CD1c-positive myeloid dendritic cell (primary cell): ENCODE measurements at regions not wholly inside any gene's neighbourhood (a gene's known extent, or its start where the extent isn't known, plus 50 kb on each side); places are given as distances from the start of the nearest gene placed in this dataset.
"Not testable (repeated sequence)": the region's sequence is repeated elsewhere in the genome, so short reads cannot be mapped to it uniquely, and the experiment has no call there.

Source experiments
- DNase-seq: peaks from one replicate; pipeline ENCODE4 v3.0.0-alpha.2; 2016; ENCODE audit errors: extremely low spot score

- DNase-seq = no peak
These were observed 501.0 kb upstream of the EDIL3 start for GRCh38 chr5:84885485-84886258.

- no peak for DNase-seq
These were observed 497.1 kb upstream of the EDIL3 start for GRCh38 chr5:84881737-84882136.

- no peak for DNase-seq
These were observed 489.5 kb upstream of the EDIL3 start for GRCh38 chr5:84874196-84874595.

DNA sequence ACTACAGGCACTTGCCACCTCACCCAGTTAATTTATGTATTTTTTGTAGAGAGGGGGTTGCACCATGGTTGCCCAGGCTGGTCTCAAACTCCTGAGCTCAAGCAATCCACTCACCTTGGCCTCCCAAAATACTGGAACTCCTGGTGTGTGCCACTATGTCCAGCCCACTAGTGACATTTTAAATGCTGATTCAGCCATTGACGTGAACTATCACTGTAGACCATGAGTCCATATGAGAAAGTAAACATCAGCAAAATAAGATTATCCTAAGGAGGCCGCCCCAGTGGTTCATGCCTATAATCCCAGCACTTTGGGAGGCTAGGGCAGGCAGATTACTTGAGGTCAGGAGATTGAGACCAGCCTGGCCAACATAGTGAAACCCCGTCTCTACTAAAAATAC lies 488.1 kb upstream of the EDIL3 start:
- no peak for DNase-seq

DNA sequence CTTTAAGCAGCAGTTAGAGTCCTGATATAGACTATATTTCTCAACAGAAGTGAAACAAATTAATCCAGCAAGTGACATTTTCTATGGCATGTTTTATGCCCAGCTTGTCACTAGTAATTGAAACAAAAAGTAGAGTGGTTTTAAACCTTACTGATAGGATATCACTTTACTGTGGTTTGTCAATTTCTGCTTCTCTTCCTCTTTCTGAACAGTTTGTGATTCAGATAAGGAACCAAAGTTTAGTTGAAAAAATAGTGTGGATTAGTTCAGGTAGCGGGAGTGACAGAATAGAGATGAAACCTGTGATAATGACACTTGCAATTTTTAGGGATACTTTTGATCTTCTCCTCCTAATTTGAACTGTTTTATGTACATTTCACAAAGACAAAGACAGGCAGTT lies 485.7 kb upstream of the EDIL3 start:
- DNase-seq = no peak

- DNase-seq = no peak
These were observed 485.0 kb upstream of the EDIL3 start for GRCh38 chr5:84869675-84870074.

DNA sequence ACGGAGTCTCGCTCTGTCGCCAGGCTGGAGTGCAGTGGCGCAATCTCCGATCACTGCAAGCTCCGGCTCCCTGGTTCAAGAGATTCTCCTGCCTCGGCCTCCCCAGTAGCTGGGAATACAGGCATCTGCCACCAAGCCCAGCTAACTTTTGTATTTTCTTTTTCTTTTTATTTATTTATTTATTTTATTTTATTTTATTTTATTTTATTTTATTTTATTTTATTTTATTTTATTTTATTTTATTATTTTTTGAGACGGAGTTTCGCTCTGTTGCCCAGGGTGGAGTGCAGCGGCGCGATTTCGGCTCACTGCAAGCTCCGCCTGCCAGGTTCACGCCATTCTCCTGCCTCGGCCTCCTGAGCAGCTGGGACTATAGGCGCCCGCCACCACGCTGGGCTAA lies 479.3 kb upstream of the EDIL3 start:
- not testable (repeated sequence) for DNase-seq

DNA sequence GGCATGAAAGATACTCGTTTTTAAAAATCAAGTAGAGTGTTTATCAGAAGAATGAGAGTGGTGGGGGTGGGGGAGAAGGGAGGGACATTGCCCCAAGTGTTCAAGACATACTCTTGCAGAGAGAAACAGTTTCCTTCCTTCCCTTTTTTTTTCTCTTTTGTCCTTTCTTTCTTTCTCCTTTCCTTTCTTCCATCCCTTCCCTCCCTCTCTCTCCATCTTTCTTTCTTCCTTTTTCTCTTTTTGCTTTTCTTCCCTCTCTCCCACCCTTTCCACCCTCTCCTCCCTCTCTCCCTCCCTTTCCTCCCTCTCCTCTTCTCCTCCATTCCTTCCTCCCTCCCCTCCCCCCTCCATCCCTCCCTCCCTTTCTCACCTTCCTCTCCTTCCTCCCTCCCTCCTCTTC lies 478.3 kb upstream of the EDIL3 start:
- DNase-seq = no peak

DNA sequence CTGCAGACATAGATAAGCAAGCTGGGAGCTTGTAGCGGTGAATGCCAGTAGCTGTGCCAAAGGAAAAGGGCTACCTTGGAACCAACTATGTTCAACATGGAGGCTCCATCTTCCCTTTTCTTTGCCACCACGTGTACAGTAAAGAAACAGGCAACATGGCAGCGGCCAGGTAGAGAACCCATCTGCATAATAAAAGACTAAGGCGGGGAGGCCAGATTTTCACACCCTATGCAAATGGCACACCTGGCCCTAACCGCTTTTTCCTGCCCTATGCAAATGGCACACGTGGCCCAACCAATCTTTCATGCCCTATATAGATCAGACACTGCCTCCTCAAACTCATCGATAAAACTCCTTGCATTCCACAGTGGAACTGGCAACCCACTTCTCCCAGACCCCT lies 477.5 kb upstream of the EDIL3 start:
- no peak for DNase-seq

- no peak for DNase-seq
These were observed 476.6 kb upstream of the EDIL3 start for GRCh38 chr5:84861306-84861705.

DNA sequence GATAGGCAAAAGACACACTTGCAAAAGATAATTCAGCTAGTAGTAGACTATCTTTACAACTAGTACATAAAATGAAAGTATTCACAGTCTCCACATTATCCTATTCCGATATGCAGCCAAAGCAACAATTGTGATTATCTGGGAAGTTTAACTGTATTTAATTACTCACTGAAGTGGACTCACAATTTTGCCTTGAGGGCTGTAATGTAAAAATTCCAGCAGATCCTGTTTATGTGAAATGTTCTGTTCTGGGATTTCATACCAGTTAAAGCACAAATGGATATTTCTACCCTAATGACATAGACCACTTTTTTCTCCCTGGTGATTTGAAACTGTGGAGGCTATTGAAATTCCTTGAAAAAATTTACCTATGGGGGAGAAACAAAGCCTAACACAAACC lies 474.4 kb upstream of the EDIL3 start:
- no peak for DNase-seq

DNA sequence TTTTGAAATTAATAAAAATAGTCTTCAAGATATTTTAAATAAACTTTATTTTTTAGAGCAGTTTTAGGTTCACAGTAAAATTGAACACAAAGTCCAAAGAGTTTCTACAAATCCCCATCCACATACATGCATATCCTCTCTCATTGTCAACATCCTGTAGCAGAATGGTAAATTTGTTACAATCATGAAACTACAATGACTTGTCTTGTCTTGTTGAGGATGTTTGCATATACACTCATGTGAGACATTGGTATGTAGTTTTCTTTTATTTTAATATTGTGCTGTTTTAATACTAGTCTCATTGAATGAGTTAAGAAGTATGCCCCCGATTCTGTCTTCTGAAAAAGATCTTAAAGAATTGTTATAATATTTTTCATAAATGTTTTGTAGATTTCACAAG lies 447.0 kb upstream of the EDIL3 start:
- DNase-seq = no peak

- DNase-seq = no peak
These were observed 445.6 kb upstream of the EDIL3 start for GRCh38 chr5:84830265-84830664.

DNA sequence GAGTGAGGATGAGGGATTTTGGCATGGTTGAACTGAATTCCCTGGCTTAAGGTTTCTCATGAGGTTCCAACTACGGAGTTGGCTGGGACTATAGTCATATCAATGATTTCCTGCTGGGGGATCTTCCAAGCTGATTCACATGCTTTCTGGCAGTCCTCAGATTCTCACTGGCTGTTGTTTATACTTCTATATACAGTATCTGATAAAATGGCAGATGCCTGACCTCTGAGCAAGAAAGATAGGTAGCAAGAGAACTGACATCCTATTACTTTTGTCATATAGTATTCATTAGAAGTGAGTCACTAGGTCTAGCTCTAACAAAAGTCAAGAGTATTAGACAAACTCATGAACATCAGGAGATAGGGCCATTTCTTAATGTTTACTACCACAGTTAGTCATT lies 440.9 kb upstream of the EDIL3 start:
- DNase-seq = no peak

GRCh38 chr5:84821924-84822323 lies 437.2 kb upstream of the EDIL3 start:
- DNase-seq = no peak

DNA sequence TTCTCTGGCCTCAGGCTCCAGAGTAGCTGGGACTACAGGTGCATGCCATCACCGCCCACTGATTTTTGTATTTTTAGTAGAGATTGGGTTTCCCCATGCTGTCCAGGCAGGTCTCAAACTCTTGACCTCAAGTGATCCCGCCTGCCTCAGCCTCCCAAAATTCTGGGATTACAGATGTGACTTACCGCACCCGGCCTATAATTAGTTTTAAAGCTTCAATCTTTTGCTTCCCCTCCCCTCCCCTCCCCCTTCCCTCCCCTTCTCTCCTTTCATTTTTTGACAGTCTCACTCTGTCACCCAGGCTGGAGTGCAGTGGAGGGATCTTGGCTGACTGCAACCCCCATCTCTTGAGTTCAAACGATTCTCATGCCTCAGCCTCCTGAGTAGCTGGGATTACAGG lies 433.3 kb upstream of the EDIL3 start:
- no peak for DNase-seq

DNA sequence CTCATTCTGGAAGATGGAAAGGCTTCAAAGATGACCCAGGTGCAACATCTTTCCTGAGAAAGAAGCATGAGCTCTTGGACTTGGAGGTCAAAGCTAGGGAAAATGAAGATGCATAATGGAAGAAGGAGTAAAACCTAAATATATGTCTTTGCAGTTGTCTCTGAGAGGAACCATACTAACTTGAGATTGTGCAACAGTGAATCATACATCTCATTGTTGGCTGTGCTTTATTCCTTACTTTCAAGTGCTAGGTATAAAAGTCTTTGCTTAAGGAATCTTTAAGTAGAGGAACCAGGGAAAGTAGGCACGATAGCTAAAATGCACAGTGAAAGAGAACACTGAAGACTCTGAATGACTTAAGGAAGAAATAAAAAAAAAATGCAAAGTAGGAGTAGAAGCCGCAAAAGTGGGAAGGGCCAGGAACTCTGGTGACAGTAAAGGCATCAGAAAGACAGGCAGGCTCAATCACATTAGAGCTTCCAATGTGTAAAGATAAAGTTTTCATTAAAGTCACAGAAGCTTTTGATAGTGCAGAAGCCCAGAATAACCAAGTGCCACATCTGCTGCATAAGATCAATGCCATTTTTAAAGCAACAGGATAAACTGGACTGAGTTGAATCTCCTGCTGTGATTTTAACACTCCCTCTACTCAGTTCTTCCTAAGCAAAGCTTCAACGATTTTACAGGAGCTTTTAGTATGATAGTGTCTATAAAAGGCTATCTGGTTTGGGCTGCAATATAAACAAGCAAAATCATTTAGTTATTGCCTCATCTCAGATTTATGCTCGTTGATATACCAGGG lies 432.3 kb upstream of the EDIL3 start:
- no peak for DNase-seq

GRCh38 chr5:84816160-84816559 lies 431.5 kb upstream of the EDIL3 start:
- no peak for DNase-seq

- DNase-seq = no peak
These were observed 420.8 kb upstream of the EDIL3 start for GRCh38 chr5:84805473-84805872.

- DNase-seq = no peak
These were observed 411.7 kb upstream of the EDIL3 start for GRCh38 chr5:84796399-84796798.

DNA sequence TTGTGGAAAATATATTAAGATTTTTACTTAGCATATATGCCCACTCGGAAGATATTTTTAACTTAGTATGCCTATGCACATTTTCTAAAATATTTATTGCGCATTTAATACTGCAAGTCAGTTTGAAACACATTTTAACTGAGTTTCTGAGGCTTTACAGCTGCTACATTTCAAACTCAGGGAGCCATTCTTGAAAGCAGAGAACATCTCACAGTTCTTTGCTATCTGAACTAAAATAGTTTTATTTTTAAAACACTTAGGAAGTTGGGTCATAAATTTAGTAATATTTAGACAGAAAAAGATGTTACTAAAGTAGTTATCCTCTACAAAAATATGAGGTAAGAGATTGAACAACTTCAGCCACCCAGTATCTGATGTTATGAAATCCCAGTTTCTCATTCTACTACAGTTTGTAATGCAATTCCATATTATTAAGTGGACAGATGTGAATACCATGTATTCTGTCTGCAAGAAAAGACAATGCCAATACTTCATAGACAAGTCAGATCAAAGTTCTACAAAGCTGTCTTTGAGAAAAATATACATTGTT lies 409.9 kb upstream of the EDIL3 start:
- no peak for DNase-seq

DNA sequence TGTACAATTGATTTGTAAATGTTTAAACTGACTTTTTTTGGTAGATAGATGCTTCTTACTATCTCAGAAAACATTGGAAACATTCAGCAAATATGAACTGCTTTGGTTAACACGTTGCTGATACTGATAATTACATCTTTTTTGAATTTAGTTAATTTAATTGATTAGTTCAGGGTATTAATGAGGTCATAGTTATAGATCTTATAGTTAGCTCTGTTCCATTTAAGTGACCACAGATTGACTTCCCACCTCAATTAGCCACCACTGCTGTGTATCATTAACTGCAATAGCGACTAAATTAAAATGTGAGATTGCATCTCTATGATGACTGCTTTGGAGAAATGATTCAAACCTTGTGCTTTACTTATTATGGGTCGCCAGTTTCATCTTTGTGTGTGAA lies 407.1 kb upstream of the EDIL3 start:
- DNase-seq = no peak

DNA sequence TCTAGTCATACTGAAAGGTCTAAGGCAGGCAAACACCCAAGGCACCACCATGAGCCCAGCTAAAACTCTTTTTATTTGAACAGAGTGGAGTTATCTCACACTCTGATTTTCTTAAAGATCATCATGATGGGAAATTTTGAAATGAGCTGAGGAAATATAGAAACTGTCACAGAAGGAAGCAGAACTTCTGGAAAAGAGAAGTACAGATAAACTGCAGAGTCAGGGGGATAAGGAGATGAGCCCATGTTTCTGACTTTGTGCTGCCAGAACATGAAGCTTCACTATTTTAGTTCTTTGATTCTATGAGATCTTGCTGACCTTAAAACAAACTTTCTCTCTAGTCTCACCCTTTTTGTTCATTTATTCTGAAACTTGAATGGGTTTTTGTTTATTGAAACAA lies 406.5 kb upstream of the EDIL3 start:
- DNase-seq = peak; percentile 69
